Colonic mucosa (tissue), 4 donors: ENCODE measurements at regions not wholly inside any gene's neighbourhood (a gene's known extent, or its start where the extent isn't known, plus 50 kb on each side); places are given as distances from the start of the nearest gene placed in this dataset.

Experiments used
- DNase-seq: peaks from one replicate; pipeline ENCODE4 v3.0.0-alpha.2; 2020
- H3K27ac ChIP-seq: fragments of 200-600 bp; one replicate; pipeline ENCODE4 v1.8.0; 2021
- H3K27me3 ChIP-seq: fragments of 200-600 bp; one replicate; pipeline ENCODE4 v1.8.0; 2021
- H3K36me3 ChIP-seq: fragments of 200-600 bp; one replicate; pipeline ENCODE4 v1.8.0; 2021
- H3K4me1 ChIP-seq: fragments of 200-600 bp; one replicate; pipeline ENCODE4 v1.8.0; 2021; ENCODE audit warnings: mild to moderate bottlenecking
- H3K4me3 ChIP-seq: fragments of 200-600 bp; one replicate; pipeline ENCODE4 v1.8.0; 2021
- H3K9ac ChIP-seq, 2 donors: one replicate each; pipeline ENCODE4 v1.7.0; 2013; ENCODE audit warnings: control low read depth in 2 of 2, low read depth in 2 of 2, low read length in 2 of 2
- H3K9me3 ChIP-seq: fragments of 200-600 bp; one replicate; pipeline ENCODE4 v1.8.0; 2021
- CTCF ChIP-seq: fragments of 200-600 bp; IDR thresholded peaks from one replicate; pipeline ENCODE4 v1.8.0; 2022; ENCODE audit warnings: antibody characterized with exemption, mild to moderate bottlenecking
- intact Hi-C: fragments of 100-400 bp; cut with DNase I; formaldehyde crosslinking; loops from one replicate; pipeline ENCODE4 v1.14.1; 2022
- donor health status: healthy.
- donor health status: DM: no; HTN: no; CAD: no.
- donor health status: DM: no; HTN: no; CAD: no.

- no peaks in the 10 kb centered on the region for H3K36me3 ChIP-seq
- H3K4me1 ChIP-seq = no peaks in the 10 kb centered on the region
- TF ChIP-seq CTCF = no peak
- H3K9me3 ChIP-seq = no peaks in the 10 kb centered on the region
- no peak for DNase-seq
- H3K4me3 ChIP-seq = no peak overlapping the region
- H3K27me3 ChIP-seq = no peaks in the 10 kb centered on the region
- no peak overlapping the region for H3K9ac ChIP-seq
- H3K27ac ChIP-seq = no peak overlapping the region
- intact Hi-C loops = no loop called here
Observed at GRCh38 chr2:138184428-138184827, 220.2 kb downstream of the HNMT start.

GRCh38 chr2:138185827-138186226 is 221.6 kb downstream of the HNMT start:
- no peaks in the 10 kb centered on the region for H3K27me3 ChIP-seq
- H3K4me3 ChIP-seq = no peak overlapping the region
- no peaks in the 10 kb centered on the region for H3K9me3 ChIP-seq
- H3K27ac ChIP-seq = no peak overlapping the region
- no peak for DNase-seq
- no peaks in the 10 kb centered on the region for H3K4me1 ChIP-seq
- H3K9ac ChIP-seq = no peak overlapping the region
- no peaks in the 10 kb centered on the region for H3K36me3 ChIP-seq
- TF ChIP-seq CTCF = no peak
- intact Hi-C loops = no loop called here

GRCh38 chr2:138187221-138187620 is 222.9 kb downstream of the HNMT start:
- no peaks in the 10 kb centered on the region for H3K27me3 ChIP-seq
- intact Hi-C loops = no loop called here
- no peaks in the 10 kb centered on the region for H3K36me3 ChIP-seq
- no peak overlapping the region for H3K27ac ChIP-seq
- no peak overlapping the region for H3K9ac ChIP-seq
- no peaks in the 10 kb centered on the region for H3K9me3 ChIP-seq
- no peaks in the 10 kb centered on the region for H3K4me1 ChIP-seq
- no peak overlapping the region for H3K4me3 ChIP-seq
- TF ChIP-seq CTCF = no peak
- no peak for DNase-seq

- Histone ChIP-seq H3K27ac (no peak overlapping the region), H3K27me3 (no peaks in the 10 kb centered on the region), H3K9me3 (no peaks in the 10 kb centered on the region), H3K4me3 (no peak overlapping the region), H3K9ac (no peak overlapping the region), H3K36me3 (no peaks in the 10 kb centered on the region), H3K4me1 (no peaks in the 10 kb centered on the region)
- no peak for TF ChIP-seq CTCF
- DNase-seq = no peak
- intact Hi-C loops = no loop called here
Observed at GRCh38 chr2:138190999-138191398, 226.7 kb downstream of the HNMT start.

GRCh38 chr2:138193416-138194213 is 229.3 kb downstream of the HNMT start:
- H3K27me3 ChIP-seq = no peaks in the 10 kb centered on the region
- no peaks in the 10 kb centered on the region for H3K4me1 ChIP-seq
- H3K4me3 ChIP-seq = no peak overlapping the region
- TF ChIP-seq CTCF = no peak
- intact Hi-C loops = no loop called here
- DNase-seq = no peak
- no peak overlapping the region for H3K9ac ChIP-seq
- H3K9me3 ChIP-seq = no peaks in the 10 kb centered on the region
- H3K36me3 ChIP-seq = no peaks in the 10 kb centered on the region
- H3K27ac ChIP-seq = no peak overlapping the region
